Neural progenitor cell (in vitro differentiated cells): ENCODE measurements at regions not wholly inside any gene's neighbourhood (a gene's known extent, or its start where the extent isn't known, plus 50 kb on each side); places are given as distances from the start of the nearest gene placed in this dataset.

Source experiments
- CTCF ChIP-seq: fragments of 200-600 bp; sonication (generic); IDR thresholded peaks from 2 replicates; pipeline ENCODE4 v1.5.1; 2017; ENCODE audit warnings: antibody characterized with exemption, mild to moderate bottlenecking
- EZH2phosphoT487 ChIP-seq: fragments of 200-600 bp; sonication (generic); IDR thresholded peaks from 2 replicates; pipeline ENCODE4 v1.6.1; 2017; ENCODE audit warnings: antibody characterized with exemption

- TF ChIP-seq CTCF, result no peak
- no peak for TF ChIP-seq EZH2phosphoT487
These were observed 331.5 kb upstream of the RNF32 start for GRCh38 chr7:156309016-156309620.
